Effector memory CD4-positive, alpha-beta T cell (primary cell): ENCODE measurements at regions not wholly inside any gene's neighbourhood (a gene's known extent, or its start where the extent isn't known, plus 50 kb on each side); places are given as distances from the start of the nearest gene placed in this dataset.
"Not testable (repeated sequence)": the region's sequence is repeated elsewhere in the genome, so short reads cannot be mapped to it uniquely, and the experiment has no call there.

Experiments used
- DNase-seq, 3 donors: peaks; one replicate each; pipeline ENCODE4 v3.0.0-alpha.2; 2020
- H3K27ac ChIP-seq: 2 replicates; pipeline ENCODE4 v1.7.0; 2013; ENCODE audit warnings: mild to moderate bottlenecking, low read length, moderate library complexity; ENCODE audit not compliant: insufficient read depth, poor library complexity, severe bottlenecking
- H3K27me3 ChIP-seq: replicated peaks from 2 replicates; pipeline ENCODE4 v1.7.0; 2013; ENCODE audit warnings: mild to moderate bottlenecking, low read length; ENCODE audit not compliant: insufficient read depth, control insufficient read depth, poor library complexity, severe bottlenecking
- H3K36me3 ChIP-seq: 2 replicates; pipeline ENCODE4 v1.7.0; 2013; ENCODE audit warnings: mild to moderate bottlenecking, low read length, moderate library complexity; ENCODE audit not compliant: control insufficient read depth, insufficient read depth
- H3K4me1 ChIP-seq: 2 replicates; pipeline ENCODE4 v1.7.0; 2013; ENCODE audit warnings: low read length, mild to moderate bottlenecking; ENCODE audit not compliant: control insufficient read depth, insufficient read depth, poor library complexity, severe bottlenecking
- H3K4me3 ChIP-seq: 2 replicates; pipeline ENCODE4 v1.7.0; 2013; ENCODE audit warnings: low read length, low read depth, mild to moderate bottlenecking; ENCODE audit not compliant: insufficient read depth, poor library complexity, severe bottlenecking
- H3K9me3 ChIP-seq: 2 replicates; pipeline ENCODE4 v1.7.0; 2013; ENCODE audit warnings: mild to moderate bottlenecking, low read length, moderate library complexity; ENCODE audit not compliant: control insufficient read depth

GRCh38 chr5:25418978-25419377, 774.2 kb upstream of the CDH10 start:
- Histone ChIP-seq H3K36me3 (no peaks in the 10 kb centered on the region), H3K27me3 (no peaks in the 10 kb centered on the region), H3K9me3 (no peaks in the 10 kb centered on the region), H3K4me1 (no peaks in the 10 kb centered on the region), H3K27ac (no peak overlapping the region), H3K4me3 (no peak overlapping the region)
- DNase-seq, result no peak

GRCh38 chr5:25418319-25418859, 773.6 kb upstream of the CDH10 start:
- H3K27ac ChIP-seq, result no peak overlapping the region
- H3K4me1 ChIP-seq, result no peaks in the 10 kb centered on the region
- H3K9me3 ChIP-seq, result no peaks in the 10 kb centered on the region
- H3K4me3 ChIP-seq, result no peak overlapping the region
- no peaks in the 10 kb centered on the region for H3K36me3 ChIP-seq
- no peaks in the 10 kb centered on the region for H3K27me3 ChIP-seq
- DNase-seq, result no peak

- Histone ChIP-seq H3K9me3 (no peaks in the 10 kb centered on the region), H3K27me3 (no peaks in the 10 kb centered on the region), H3K27ac (no peak overlapping the region), H3K36me3 (no peaks in the 10 kb centered on the region), H3K4me1 (no peaks in the 10 kb centered on the region), H3K4me3 (no peak overlapping the region)
- no peak for DNase-seq
Measured at GRCh38 chr5:25416960-25417359, 772.2 kb upstream of the CDH10 start.

DNA sequence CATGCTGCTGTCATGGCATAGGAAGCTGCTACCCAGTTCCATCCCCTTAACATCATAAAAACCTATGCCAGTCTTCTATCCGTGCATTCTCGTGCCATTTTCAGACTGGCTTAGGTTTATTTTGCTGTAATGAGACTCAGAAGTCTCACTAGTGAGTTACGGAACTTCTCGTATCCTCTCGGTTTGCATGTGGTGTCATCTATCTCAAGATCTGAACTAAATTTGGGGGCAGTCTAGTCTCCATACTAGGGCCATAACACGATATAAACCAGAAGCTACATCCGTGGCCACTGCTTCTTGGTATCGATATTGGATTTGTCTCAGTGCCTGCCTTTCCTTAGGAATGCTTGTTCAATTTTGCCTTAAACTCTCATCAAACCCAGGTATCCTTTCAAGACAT, 771.2 kb upstream of the CDH10 start:
- no peak overlapping the region for H3K27ac ChIP-seq
- no peak for DNase-seq
- no peaks in the 10 kb centered on the region for H3K27me3 ChIP-seq
- no peaks in the 10 kb centered on the region for H3K36me3 ChIP-seq
- H3K9me3 ChIP-seq, result no peaks in the 10 kb centered on the region
- no peak overlapping the region for H3K4me3 ChIP-seq
- no peaks in the 10 kb centered on the region for H3K4me1 ChIP-seq

- Histone ChIP-seq H3K4me3 (no peak overlapping the region), H3K27ac (no peak overlapping the region), H3K4me1 (no peaks in the 10 kb centered on the region), H3K27me3 (no peaks in the 10 kb centered on the region), H3K36me3 (no peaks in the 10 kb centered on the region), H3K9me3 (no peaks in the 10 kb centered on the region)
- DNase-seq, result no peak
Measured at GRCh38 chr5:25414742-25415141, 770.0 kb upstream of the CDH10 start.

- no peaks in the 10 kb centered on the region for H3K9me3 ChIP-seq
- DNase-seq, result no peak
- H3K4me1 ChIP-seq, result no peaks in the 10 kb centered on the region
- H3K27me3 ChIP-seq, result no peaks in the 10 kb centered on the region
- H3K27ac ChIP-seq, result no peak overlapping the region
- no peak overlapping the region for H3K4me3 ChIP-seq
- H3K36me3 ChIP-seq, result no peaks in the 10 kb centered on the region
Measured at GRCh38 chr5:25412116-25412661, 767.4 kb upstream of the CDH10 start.

DNA sequence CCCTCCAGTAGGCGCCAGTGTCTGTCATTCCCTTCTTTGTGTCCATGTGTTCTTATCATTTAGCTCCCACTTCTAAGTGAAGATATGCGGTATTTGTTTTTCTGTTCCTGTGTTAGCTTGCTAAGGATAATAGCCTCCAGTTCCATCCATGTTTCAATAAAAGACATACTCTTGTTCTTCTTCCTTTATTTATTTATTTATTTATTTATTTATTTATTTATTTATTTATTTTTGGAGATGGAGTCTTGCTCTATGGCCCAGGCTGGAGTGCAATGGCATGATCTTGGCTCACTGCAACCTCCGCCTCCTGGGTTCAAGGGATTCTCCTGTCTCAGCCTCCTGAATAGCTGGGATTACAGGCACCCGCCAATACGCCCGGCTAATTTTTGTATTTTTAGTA, 762.6 kb upstream of the CDH10 start:
- H3K36me3 ChIP-seq, H3K4me1 ChIP-seq, H3K27me3 ChIP-seq, DNase-seq, H3K27ac ChIP-seq, H3K4me3 ChIP-seq, H3K9me3 ChIP-seq: not testable (repeated sequence)

DNA sequence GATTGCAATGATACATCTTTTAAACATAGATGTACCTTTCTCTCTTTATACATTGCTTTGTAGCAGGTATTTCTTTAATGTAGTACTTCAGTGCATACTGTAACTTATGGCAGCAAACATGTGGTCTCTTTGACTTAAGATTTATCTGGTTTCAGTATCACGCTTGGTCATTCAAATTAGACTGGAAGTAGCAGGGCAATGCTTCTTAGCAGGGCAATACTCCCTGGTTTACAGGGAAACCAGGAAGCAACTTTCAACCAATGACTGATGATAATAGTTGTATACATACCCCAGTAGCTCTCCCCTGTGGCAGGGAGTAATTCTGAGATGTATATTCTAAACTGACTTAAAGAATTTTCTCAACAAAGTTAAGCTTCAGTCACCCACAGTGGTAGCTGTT, 761.1 kb upstream of the CDH10 start:
- no peak for DNase-seq
- Histone ChIP-seq H3K9me3 (no peaks in the 10 kb centered on the region), H3K36me3 (no peaks in the 10 kb centered on the region), H3K4me3 (no peak overlapping the region), H3K4me1 (no peaks in the 10 kb centered on the region), H3K27me3 (no peaks in the 10 kb centered on the region), H3K27ac (no peak overlapping the region)

- Histone ChIP-seq H3K36me3 (no peaks in the 10 kb centered on the region), H3K4me1 (no peaks in the 10 kb centered on the region), H3K9me3 (no peaks in the 10 kb centered on the region), H3K4me3 (no peak overlapping the region), H3K27me3 (no peaks in the 10 kb centered on the region), H3K27ac (no peak overlapping the region)
- DNase-seq, result no peak
Measured at GRCh38 chr5:25399878-25400480, 755.2 kb upstream of the CDH10 start.

GRCh38 chr5:25393957-25394356, 749.2 kb upstream of the CDH10 start:
- DNase-seq, result no peak
- Histone ChIP-seq H3K36me3 (no peaks in the 10 kb centered on the region), H3K9me3 (no peaks in the 10 kb centered on the region), H3K4me1 (no peaks in the 10 kb centered on the region), H3K4me3 (no peak overlapping the region), H3K27ac (no peak overlapping the region), H3K27me3 (no peaks in the 10 kb centered on the region)
